Type B pancreatic cell (in vitro differentiated cells): ENCODE measurements at regions not wholly inside any gene's neighbourhood (a gene's known extent, or its start where the extent isn't known, plus 50 kb on each side); places are given as distances from the start of the nearest gene placed in this dataset.

Experiments
- DNase-seq: peaks from one replicate; pipeline ENCODE4 v3.0.0; 2021; ENCODE audit warnings: mixed read lengths; ENCODE audit not compliant: unreplicated experiment; ENCODE audit errors: extremely low spot score
- H3K27ac Mint-ChIP-seq: 2 replicates; pipeline ENCODE4 v1.8.0; 2021; ENCODE audit warnings: mild to moderate bottlenecking, mixed read lengths
- H3K27me3 Mint-ChIP-seq: 2 replicates; pipeline ENCODE4 v1.8.0; 2021; ENCODE audit warnings: mixed read lengths
- H3K36me3 Mint-ChIP-seq: 2 replicates; pipeline ENCODE4 v1.8.0; 2021; ENCODE audit warnings: mixed read lengths
- H3K4me1 Mint-ChIP-seq: one replicate; pipeline ENCODE4 v1.8.0; 2021; ENCODE audit warnings: mixed read lengths; ENCODE audit not compliant: unreplicated experiment
- H3K4me3 Mint-ChIP-seq: 2 replicates; pipeline ENCODE4 v1.8.0; 2021; ENCODE audit warnings: mild to moderate bottlenecking, mixed read lengths
- H3K9me3 Mint-ChIP-seq: 2 replicates; pipeline ENCODE4 v1.8.0; 2021; ENCODE audit warnings: mixed read lengths
- CTCF ChIP-seq: fragments of 200-600 bp; sonication (generic); conservative IDR thresholded peaks from 2 replicates; pipeline ENCODE4 v1.5.0; 2021; ENCODE audit warnings: antibody characterized with exemption, mild to moderate bottlenecking

- no peak overlapping the region for H3K27ac Mint-ChIP-seq
- no peak for DNase-seq
- H3K4me3 Mint-ChIP-seq = no peak overlapping the region
- H3K36me3 Mint-ChIP-seq = peaks cover 25% of the 10 kb centered on the region
- H3K4me1 Mint-ChIP-seq = peaks cover 10% of the 10 kb centered on the region
- no peak for TF ChIP-seq CTCF
- no peaks in the 10 kb centered on the region for H3K27me3 Mint-ChIP-seq
- peaks cover 3% of the 10 kb centered on the region for H3K9me3 Mint-ChIP-seq
Observed at GRCh38 chr4:56231410-56231809, 155.9 kb downstream of the AASDH start.

- Mint-ChIP-seq H3K27ac (no peak overlapping the region), H3K27me3 (no peaks in the 10 kb centered on the region), H3K4me1 (peaks cover under 1% of the 10 kb centered on the region), H3K4me3 (no peak overlapping the region), H3K9me3 (peaks cover 3% of the 10 kb centered on the region), H3K36me3 (peaks cover 25% of the 10 kb centered on the region)
- no peak for DNase-seq
- TF ChIP-seq CTCF = no peak
Observed at GRCh38 chr4:56229947-56230346, 157.3 kb downstream of the AASDH start.

GRCh38 chr4:56227301-56227835, 159.9 kb downstream of the AASDH start:
- H3K27me3 Mint-ChIP-seq = no peaks in the 10 kb centered on the region
- H3K9me3 Mint-ChIP-seq = peaks cover 3% of the 10 kb centered on the region
- peaks cover 27% of the 10 kb centered on the region for H3K36me3 Mint-ChIP-seq
- TF ChIP-seq CTCF = no peak
- H3K4me1 Mint-ChIP-seq = no peaks in the 10 kb centered on the region
- H3K27ac Mint-ChIP-seq = no peak overlapping the region
- no peak overlapping the region for H3K4me3 Mint-ChIP-seq
- DNase-seq = no peak

- DNase-seq = no peak
- Mint-ChIP-seq H3K27me3 (no peaks in the 10 kb centered on the region), H3K27ac (no peak overlapping the region), H3K4me1 (no peaks in the 10 kb centered on the region), H3K36me3 (peaks cover 21% of the 10 kb centered on the region), H3K9me3 (peaks cover 3% of the 10 kb centered on the region), H3K4me3 (no peak overlapping the region)
- no peak for TF ChIP-seq CTCF
Observed at GRCh38 chr4:56226579-56226978, 160.7 kb downstream of the AASDH start.

- Mint-ChIP-seq H3K36me3 (peaks cover 15% of the 10 kb centered on the region), H3K4me1 (no peaks in the 10 kb centered on the region), H3K27me3 (no peaks in the 10 kb centered on the region), H3K4me3 (no peak overlapping the region), H3K27ac (no peak overlapping the region), H3K9me3 (no peaks in the 10 kb centered on the region)
- TF ChIP-seq CTCF = no peak
- DNase-seq = no peak
Observed at GRCh38 chr4:56224641-56225040, 162.7 kb downstream of the AASDH start.

GRCh38 chr4:56222514-56222913, 164.8 kb downstream of the AASDH start:
- Mint-ChIP-seq H3K36me3 (peaks cover 15% of the 10 kb centered on the region), H3K27ac (no peak overlapping the region), H3K9me3 (no peaks in the 10 kb centered on the region), H3K27me3 (no peaks in the 10 kb centered on the region), H3K4me1 (no peaks in the 10 kb centered on the region), H3K4me3 (no peak overlapping the region)
- DNase-seq = no peak
- TF ChIP-seq CTCF = no peak
